ENCODE measurements at regions not wholly inside any gene's neighbourhood (a gene's known extent, or its start where the extent isn't known, plus 50 kb on each side); places are given as distances from the start of the nearest gene placed in this dataset.
"Not testable (repeated sequence)": the region's sequence is repeated elsewhere in the genome, so short reads cannot be mapped to it uniquely, and the experiment has no call there.

DNA sequence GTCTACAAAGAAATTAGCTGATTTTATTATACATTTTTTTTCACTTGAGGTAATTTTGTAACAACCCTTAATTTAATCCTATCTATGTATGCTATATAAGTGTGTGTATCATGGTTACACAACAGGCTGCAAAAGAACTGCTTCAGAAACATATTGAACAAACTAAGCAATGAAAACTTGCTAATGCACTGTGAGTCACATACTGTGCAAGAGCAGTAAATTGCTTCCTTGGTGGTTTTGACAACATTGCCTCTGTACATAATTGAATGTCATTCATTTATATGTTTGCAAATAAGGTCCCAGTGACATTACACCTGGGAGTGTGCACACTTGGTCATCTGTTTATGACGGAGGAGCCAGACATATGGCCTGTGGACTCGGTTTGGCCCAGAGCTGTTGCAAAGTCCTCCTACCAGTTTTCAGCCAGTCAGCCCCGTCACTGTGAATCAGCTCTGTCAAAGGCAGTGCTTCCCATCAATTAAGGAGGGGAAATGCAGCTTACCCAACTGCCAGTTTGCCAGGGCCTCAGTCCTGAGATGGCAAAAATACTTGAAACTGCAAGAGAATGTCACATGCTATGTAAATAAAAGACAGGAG lies 835.0 kb downstream of the TTLL7 start:
- 73% methylated on average over 2 of the region's 3 CpGs for WGBS (ENCODE audit: insufficient coverage)
- not testable (repeated sequence) for H3K36me3 ChIP-seq (ENCODE audit: control insufficient read depth, insufficient read depth, low read length); H3K4me1 ChIP-seq (ENCODE audit: control insufficient read depth, insufficient read depth, low read length); H3K27me3 ChIP-seq (ENCODE audit: control insufficient read depth, insufficient read depth, low read length); H3K27ac ChIP-seq (ENCODE audit: low read length); H3K9me3 ChIP-seq (replicated peaks; ENCODE audit: control insufficient read depth, low read depth, low read length); DNase-seq; H3K4me3 ChIP-seq (ENCODE audit: low read length)

DNA sequence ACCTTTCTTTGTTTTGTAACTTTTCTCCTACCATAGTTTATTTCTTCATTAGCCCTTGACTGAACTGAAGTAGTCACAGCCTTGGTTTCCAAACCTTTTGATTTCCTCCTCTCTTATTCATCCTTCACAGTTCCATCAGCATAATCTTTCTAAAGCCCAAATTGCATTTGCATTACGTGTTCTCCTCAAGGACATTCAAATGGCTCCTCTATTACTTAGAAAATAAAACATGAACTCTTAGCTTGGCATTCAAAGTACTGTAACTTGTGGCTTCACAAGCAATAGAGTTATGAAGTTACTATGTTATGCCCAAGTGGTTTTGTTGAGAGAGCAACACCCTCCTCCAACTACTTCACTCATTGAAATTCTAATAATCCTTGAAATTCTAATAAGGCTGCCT lies 840.0 kb downstream of the TTLL7 start:
- not testable (repeated sequence) for H3K27ac ChIP-seq (ENCODE audit: low read length); H3K4me3 ChIP-seq (ENCODE audit: low read length); H3K4me1 ChIP-seq (ENCODE audit: control insufficient read depth, insufficient read depth, low read length); DNase-seq; H3K9me3 ChIP-seq (replicated peaks; ENCODE audit: control insufficient read depth, low read depth, low read length); H3K27me3 ChIP-seq (ENCODE audit: control insufficient read depth, insufficient read depth, low read length); H3K36me3 ChIP-seq (ENCODE audit: control insufficient read depth, insufficient read depth, low read length)
- no CpG with 5 or more reads among the region's 1 CpG for WGBS (ENCODE audit: insufficient coverage)

DNA sequence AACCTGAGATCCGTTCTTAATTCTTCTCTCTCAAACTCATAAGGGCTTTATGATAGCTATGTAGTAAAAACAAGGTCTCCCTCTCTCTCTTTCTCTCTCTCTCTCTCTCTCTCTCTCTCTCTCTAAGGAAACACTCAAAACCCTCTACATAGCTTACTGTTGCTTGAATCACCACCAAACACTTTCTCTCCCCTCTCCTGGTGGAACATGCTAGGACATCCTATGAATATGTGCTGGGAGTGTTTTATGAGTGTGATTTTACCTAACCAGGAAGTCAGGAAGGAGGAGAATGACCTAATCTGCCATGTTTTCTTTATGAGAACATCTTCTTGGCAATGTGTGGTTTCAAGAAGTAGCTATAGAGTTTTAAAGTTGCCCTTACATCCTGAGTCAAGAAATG lies 844.6 kb downstream of the TTLL7 start:
- not testable (repeated sequence) for H3K27me3 ChIP-seq (ENCODE audit: control insufficient read depth, insufficient read depth, low read length); H3K4me3 ChIP-seq (ENCODE audit: low read length); H3K4me1 ChIP-seq (ENCODE audit: control insufficient read depth, insufficient read depth, low read length); DNase-seq; H3K36me3 ChIP-seq (ENCODE audit: control insufficient read depth, insufficient read depth, low read length); H3K9me3 ChIP-seq (replicated peaks; ENCODE audit: control insufficient read depth, low read depth, low read length); H3K27ac ChIP-seq (ENCODE audit: low read length)
- WGBS (ENCODE audit: insufficient coverage): no CpG with 5 or more reads among the region's 1 CpG

DNA sequence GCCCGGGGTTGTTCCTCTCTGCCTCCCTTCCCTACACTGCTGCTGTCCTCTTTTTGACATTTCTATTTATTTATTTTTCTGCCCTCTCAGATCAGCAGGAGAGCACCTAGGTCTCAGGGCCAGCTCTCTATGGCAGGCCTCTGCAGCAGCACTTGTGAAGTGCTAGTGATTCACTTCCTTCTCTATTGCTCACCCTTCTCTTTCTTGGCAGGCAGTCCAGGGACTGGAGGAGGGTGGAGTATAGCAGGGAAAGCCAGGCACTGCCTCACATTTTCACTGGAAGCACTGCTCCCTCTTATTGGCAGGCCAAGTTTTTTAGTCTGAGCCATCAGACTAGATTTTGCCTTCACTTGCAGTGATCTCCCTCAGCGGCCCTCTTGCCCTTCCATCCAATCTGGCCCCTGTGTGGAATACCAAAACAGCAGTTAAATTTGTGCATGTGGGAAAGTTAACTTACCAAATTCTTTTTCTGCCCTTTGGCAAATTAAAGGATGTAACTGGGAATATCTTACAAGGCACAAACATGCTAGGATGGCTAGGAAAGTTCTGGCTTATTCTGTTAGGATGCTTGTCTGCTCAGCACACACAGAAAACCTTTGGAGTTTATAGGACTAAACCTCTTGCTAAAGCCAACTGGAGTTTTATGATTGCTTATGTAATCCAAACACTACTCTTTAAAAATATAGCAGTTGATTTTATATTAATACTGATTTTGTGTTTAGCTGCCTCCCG lies 847.6 kb downstream of the TTLL7 start:
- not testable (repeated sequence) for H3K9me3 ChIP-seq (replicated peaks; ENCODE audit: control insufficient read depth, low read depth, low read length); H3K4me1 ChIP-seq (ENCODE audit: control insufficient read depth, insufficient read depth, low read length); H3K36me3 ChIP-seq (ENCODE audit: control insufficient read depth, insufficient read depth, low read length); H3K27ac ChIP-seq (ENCODE audit: low read length); H3K4me3 ChIP-seq (ENCODE audit: low read length); H3K27me3 ChIP-seq (ENCODE audit: control insufficient read depth, insufficient read depth, low read length)
- WGBS (ENCODE audit: insufficient coverage): no CpG with 5 or more reads among the region's 3 CpGs
- DNase-seq: peak; percentile 88

DNA sequence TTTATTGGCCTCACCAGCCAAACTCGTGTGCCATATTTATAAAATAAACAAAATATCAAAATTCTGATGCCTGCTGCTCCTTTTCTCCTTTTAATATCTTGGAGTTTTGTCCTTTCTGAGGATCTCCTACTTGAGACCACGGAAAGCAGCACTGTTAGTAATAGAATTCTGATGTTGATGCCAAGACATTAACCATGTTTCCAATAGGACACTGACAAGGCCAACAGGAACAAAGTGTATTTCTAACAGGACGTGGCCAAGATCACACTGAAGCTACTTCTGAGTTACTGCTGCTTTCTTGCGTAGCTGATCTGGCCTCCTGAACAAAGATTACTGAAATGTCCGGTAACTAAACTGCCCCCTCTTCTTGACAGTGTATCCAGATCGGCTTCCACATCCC lies 848.5 kb downstream of the TTLL7 start:
- peak; percentile 37 for DNase-seq

DNA sequence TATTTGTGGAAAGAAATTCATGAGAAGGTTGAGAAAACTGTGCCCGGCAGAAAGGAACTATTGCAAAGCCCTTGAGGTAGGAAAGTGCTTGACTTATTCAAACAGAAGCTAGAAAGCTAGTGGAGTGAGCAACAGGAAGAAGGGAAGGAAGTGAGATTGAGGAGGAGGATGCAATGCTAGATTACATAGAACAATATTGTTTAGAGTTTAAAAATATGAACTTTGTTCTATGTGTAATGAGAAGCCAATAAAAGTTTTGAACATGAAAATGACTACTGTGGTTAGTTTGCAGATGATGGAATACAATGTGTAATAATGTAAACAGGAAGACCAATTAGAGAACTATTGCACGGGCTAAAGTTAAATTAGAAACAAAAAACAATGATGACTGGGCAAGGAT lies 853.1 kb downstream of the TTLL7 start:
- not testable (repeated sequence) for DNase-seq; H3K36me3 ChIP-seq (ENCODE audit: control insufficient read depth, insufficient read depth, low read length); H3K27ac ChIP-seq (ENCODE audit: low read length); H3K9me3 ChIP-seq (replicated peaks; ENCODE audit: control insufficient read depth, low read depth, low read length); H3K4me1 ChIP-seq (ENCODE audit: control insufficient read depth, insufficient read depth, low read length); H3K4me3 ChIP-seq (ENCODE audit: low read length); H3K27me3 ChIP-seq (ENCODE audit: control insufficient read depth, insufficient read depth, low read length)
- no CpG with 5 or more reads among the region's 2 CpGs for WGBS (ENCODE audit: insufficient coverage)

More for the DNA sequence above, 848.5 kb downstream of the TTLL7 start:
- H3K27me3 ChIP-seq (ENCODE audit: control insufficient read depth, insufficient read depth, low read length); H3K36me3 ChIP-seq (ENCODE audit: control insufficient read depth, insufficient read depth, low read length); H3K4me1 ChIP-seq (ENCODE audit: control insufficient read depth, insufficient read depth, low read length); H3K4me3 ChIP-seq (ENCODE audit: low read length); H3K27ac ChIP-seq (ENCODE audit: low read length); H3K9me3 ChIP-seq (replicated peaks; ENCODE audit: control insufficient read depth, low read depth, low read length): not testable (repeated sequence)
- WGBS (ENCODE audit: insufficient coverage): 78% methylated on average over 3 of the region's 6 CpGs

DNA sequence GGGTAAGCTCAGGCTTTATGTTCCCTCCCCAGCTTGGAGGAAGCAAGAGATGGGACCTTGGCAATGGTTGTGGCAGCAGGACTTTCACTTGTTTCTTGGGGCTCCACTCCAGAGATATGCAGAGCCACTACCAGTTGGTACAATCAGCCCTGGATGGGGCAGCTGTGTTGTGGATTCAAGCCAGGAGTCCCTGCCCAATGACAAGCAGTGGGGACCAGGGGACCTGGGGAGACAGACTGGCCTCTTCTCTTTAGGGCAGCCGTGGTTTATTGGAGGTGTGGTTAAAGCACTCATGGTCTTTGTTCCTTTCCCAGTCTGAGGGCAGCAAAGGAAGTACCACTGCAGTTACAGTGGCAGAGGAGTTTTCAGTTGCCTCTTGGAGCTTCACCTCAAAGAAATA lies 856.1 kb downstream of the TTLL7 start:
- not testable (repeated sequence) for H3K4me1 ChIP-seq (ENCODE audit: control insufficient read depth, insufficient read depth, low read length); H3K27me3 ChIP-seq (ENCODE audit: control insufficient read depth, insufficient read depth, low read length); DNase-seq; H3K36me3 ChIP-seq (ENCODE audit: control insufficient read depth, insufficient read depth, low read length); H3K4me3 ChIP-seq (ENCODE audit: low read length); H3K9me3 ChIP-seq (replicated peaks; ENCODE audit: control insufficient read depth, low read depth, low read length); H3K27ac ChIP-seq (ENCODE audit: low read length)
- WGBS (ENCODE audit: insufficient coverage): no CpG with 5 or more reads among the region's 1 CpG

DNA sequence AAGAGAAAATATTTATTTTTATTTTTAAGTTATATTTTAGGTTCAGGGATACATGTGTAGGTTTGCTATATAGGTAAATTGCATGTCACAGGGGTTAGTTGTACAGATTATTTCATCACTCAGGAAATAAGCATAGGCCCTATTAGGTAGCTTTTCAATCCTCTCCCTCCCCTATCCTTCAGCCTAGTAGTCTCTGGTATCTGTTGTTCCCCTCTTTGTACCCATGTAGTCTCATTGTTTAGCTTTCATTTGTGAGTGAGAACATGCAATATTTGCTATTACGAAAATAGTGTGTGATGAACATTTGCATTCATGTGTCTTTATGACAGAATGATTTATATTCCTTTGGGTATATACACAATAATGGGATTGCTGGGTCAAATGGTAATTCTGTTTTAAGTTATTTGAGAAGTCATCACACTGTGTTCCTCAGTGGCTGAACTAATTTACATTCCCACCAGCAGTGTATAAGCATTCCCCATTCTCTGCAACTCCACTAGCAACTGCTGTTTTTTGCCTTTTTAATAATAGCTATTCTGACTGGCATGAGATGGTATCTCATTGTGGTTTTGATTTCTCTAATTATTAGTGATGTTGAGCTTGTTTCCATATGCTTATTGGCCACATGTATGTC lies 863.3 kb downstream of the TTLL7 start:
- no CpG with 5 or more reads among the region's 1 CpG for WGBS (ENCODE audit: insufficient coverage)
- not testable (repeated sequence) for H3K27me3 ChIP-seq (ENCODE audit: control insufficient read depth, insufficient read depth, low read length)

DNA sequence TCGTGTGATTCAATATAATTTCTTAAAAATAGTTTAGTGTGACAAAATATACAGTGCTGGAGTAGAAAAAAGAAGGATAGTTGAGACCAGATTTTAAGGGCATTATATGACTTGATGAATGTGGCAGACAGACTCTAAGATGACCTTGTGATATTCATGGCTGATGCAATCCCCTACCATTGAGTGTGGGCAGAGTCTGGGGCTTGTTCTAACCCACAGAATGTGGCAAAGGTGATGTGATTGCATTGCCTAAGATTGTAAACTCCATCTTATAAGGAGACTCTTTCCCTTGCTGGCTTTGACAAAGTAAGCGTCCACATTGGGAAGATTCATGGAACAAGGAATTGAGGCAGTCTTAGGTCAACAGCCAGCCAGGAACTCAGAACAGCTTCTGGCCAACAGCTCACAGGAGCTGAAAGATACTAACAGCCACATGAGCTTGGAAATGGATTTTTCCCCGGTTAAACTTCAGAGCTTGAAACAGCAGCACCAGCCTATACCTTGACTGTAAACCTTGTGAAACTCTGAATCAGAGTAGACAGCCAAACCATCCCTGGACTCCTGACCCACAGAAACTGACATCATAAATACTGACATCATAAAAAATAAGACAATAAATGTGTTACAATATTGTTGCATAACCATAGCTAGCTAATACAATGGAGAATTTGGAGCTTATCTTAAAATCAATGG lies 864.5 kb downstream of the TTLL7 start:
- not testable (repeated sequence) for H3K27me3 ChIP-seq (ENCODE audit: control insufficient read depth, insufficient read depth, low read length); H3K36me3 ChIP-seq (ENCODE audit: control insufficient read depth, insufficient read depth, low read length); H3K4me1 ChIP-seq (ENCODE audit: control insufficient read depth, insufficient read depth, low read length); H3K27ac ChIP-seq (ENCODE audit: low read length); DNase-seq; H3K9me3 ChIP-seq (replicated peaks; ENCODE audit: control insufficient read depth, low read depth, low read length); H3K4me3 ChIP-seq (ENCODE audit: low read length)
- no CpG with 5 or more reads among the region's 3 CpGs for WGBS (ENCODE audit: insufficient coverage)

More for the DNA sequence above, 863.3 kb downstream of the TTLL7 start:
- H3K27ac ChIP-seq (ENCODE audit: low read length); H3K4me3 ChIP-seq (ENCODE audit: low read length); H3K36me3 ChIP-seq (ENCODE audit: control insufficient read depth, insufficient read depth, low read length); H3K4me1 ChIP-seq (ENCODE audit: control insufficient read depth, insufficient read depth, low read length); DNase-seq; H3K9me3 ChIP-seq (replicated peaks; ENCODE audit: control insufficient read depth, low read depth, low read length): not testable (repeated sequence)

DNA sequence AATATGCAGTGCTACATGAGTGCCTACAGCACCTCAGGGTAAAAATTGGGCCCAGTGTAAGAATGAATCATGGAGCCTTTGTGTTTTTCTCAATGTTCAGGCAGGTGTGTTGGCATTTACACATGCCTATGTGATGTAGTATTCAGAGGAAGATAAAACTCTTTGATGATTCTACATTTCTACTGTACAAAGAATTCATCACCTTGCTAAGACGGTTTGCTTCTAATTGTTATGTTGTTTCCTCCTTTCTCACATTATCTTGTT lies 867.3 kb downstream of the TTLL7 start:
- Histone ChIP-seq H3K27me3 (ENCODE audit: control insufficient read depth, insufficient read depth, low read length) (no peaks in the 10 kb centered on the region), H3K27ac (ENCODE audit: low read length) (no peak overlapping the region), H3K4me1 (ENCODE audit: control insufficient read depth, insufficient read depth, low read length) (no peaks in the 10 kb centered on the region), H3K9me3 (replicated peaks; ENCODE audit: control insufficient read depth, low read depth, low read length) (no peaks in the 10 kb centered on the region), H3K4me3 (ENCODE audit: low read length) (no peak overlapping the region), H3K36me3 (ENCODE audit: control insufficient read depth, insufficient read depth, low read length) (no peaks in the 10 kb centered on the region)
- DNase-seq: no peak
- WGBS (ENCODE audit: insufficient coverage): no CpG with 5 or more reads among the region's 1 CpG

Measured in muscle of leg (tissue), 3 donors.